GM13976 (cell line): ENCODE measurements at regions not wholly inside any gene's neighbourhood (a gene's known extent, or its start where the extent isn't known, plus 50 kb on each side); places are given as distances from the start of the nearest gene placed in this dataset.

ENCODE experiments used
- DNase-seq: peaks from one replicate; pipeline ENCODE4 v3.0.0; 2012; ENCODE audit warnings: low spot score
- CTCF ChIP-seq: IDR thresholded peaks from 2 replicates; pipeline ENCODE4 v1.5.1; 2012; ENCODE audit warnings: borderline replicate concordance, mild to moderate bottlenecking; ENCODE audit not compliant: insufficient read depth; ENCODE audit errors: extremely low read depth, missing control alignments, control extremely low read depth
- in situ Hi-C: fragments of 300-500 bp; cut with MboI; formaldehyde crosslinking; loops from one replicate; pipeline ENCODE4 v1.12.0; 2022; ENCODE audit warnings: low sequenced_read_pairs, mixed read lengths, inconsistent platforms; ENCODE audit not compliant: unreplicated experiment

GRCh38 chr5:10876006-10876744 is 115.1 kb upstream of the DAP start:
- no peak for DNase-seq
- TF ChIP-seq CTCF = no peak
- in situ Hi-C loops = no loop called here

GRCh38 chr5:10875201-10875768 is 114.3 kb upstream of the DAP start:
- no peak for TF ChIP-seq CTCF
- in situ Hi-C loops = no loop called here
- no peak for DNase-seq

GRCh38 chr5:10874541-10874940 is 113.5 kb upstream of the DAP start:
- TF ChIP-seq CTCF = no peak
- DNase-seq = no peak
- in situ Hi-C loops = no loop called here

- TF ChIP-seq CTCF = no peak
- no peak for DNase-seq
- in situ Hi-C loops = no loop called here
These were observed 109.8 kb upstream of the DAP start for GRCh38 chr5:10870791-10871190.

- TF ChIP-seq CTCF = no peak
- in situ Hi-C loops = no loop called here
- no peak for DNase-seq
These were observed 107.9 kb upstream of the DAP start for GRCh38 chr5:10868956-10869355.

- in situ Hi-C loops = no loop called here
- no peak for DNase-seq
- no peak for TF ChIP-seq CTCF
These were observed 106.6 kb upstream of the DAP start for GRCh38 chr5:10867389-10868303.
